Osteocyte (in vitro differentiated cells): ENCODE measurements at regions not wholly inside any gene's neighbourhood (a gene's known extent, or its start where the extent isn't known, plus 50 kb on each side); places are given as distances from the start of the nearest gene placed in this dataset.

ENCODE experiments used
- DNase-seq: peaks from one replicate; pipeline ENCODE4 v3.0.0; 2021; ENCODE audit warnings: mixed read lengths; ENCODE audit not compliant: unreplicated experiment; ENCODE audit errors: extremely low spot score
- H3K27ac Mint-ChIP-seq: one replicate; pipeline ENCODE4 v1.8.0; 2021; ENCODE audit warnings: mild to moderate bottlenecking, mixed read lengths; ENCODE audit not compliant: unreplicated experiment
- H3K27me3 Mint-ChIP-seq: one replicate; pipeline ENCODE4 v1.8.0; 2021; ENCODE audit warnings: mixed read lengths; ENCODE audit not compliant: unreplicated experiment
- H3K36me3 Mint-ChIP-seq: one replicate; pipeline ENCODE4 v1.8.0; 2021; ENCODE audit warnings: mixed read lengths; ENCODE audit not compliant: unreplicated experiment
- H3K4me1 Mint-ChIP-seq: one replicate; pipeline ENCODE4 v1.8.0; 2021; ENCODE audit warnings: mixed read lengths; ENCODE audit not compliant: unreplicated experiment
- H3K4me3 Mint-ChIP-seq: one replicate; pipeline ENCODE4 v1.8.0; 2021; ENCODE audit warnings: mild to moderate bottlenecking, moderate library complexity, mixed read lengths; ENCODE audit not compliant: unreplicated experiment
- H3K9me3 Mint-ChIP-seq: one replicate; pipeline ENCODE4 v1.8.0; 2021; ENCODE audit warnings: mixed read lengths; ENCODE audit not compliant: unreplicated experiment
- CTCF ChIP-seq: fragments of 200-600 bp; sonication (generic); IDR thresholded peaks from 2 replicates; pipeline ENCODE4 v1.5.0; 2021; ENCODE audit warnings: antibody characterized with exemption, mild to moderate bottlenecking, moderate library complexity

DNA sequence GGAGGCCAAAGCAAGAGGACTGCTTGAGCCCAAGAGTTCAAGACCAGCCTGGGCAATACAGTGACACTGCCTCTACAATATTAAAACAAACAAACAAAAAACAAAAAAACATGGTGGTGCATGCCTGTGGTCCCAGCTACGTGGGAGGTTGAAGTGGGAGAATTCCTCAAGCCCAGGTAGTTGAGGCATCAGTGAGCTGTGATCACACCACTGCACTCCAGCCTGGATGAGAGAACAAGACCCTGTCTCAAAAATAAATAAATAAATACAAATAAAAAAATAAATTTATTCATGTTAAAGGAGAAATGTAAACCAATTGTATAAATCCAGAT is 200.6 kb downstream of the BCHE start:
- no peaks in the 10 kb centered on the region for H3K27me3 Mint-ChIP-seq
- H3K4me3 Mint-ChIP-seq: no peak overlapping the region
- no peak for DNase-seq
- no peaks in the 10 kb centered on the region for H3K36me3 Mint-ChIP-seq
- H3K4me1 Mint-ChIP-seq: peaks cover 6% of the 10 kb centered on the region
- no peak for TF ChIP-seq CTCF
- peaks cover 4% of the 10 kb centered on the region for H3K9me3 Mint-ChIP-seq
- H3K27ac Mint-ChIP-seq: no peak overlapping the region

DNA sequence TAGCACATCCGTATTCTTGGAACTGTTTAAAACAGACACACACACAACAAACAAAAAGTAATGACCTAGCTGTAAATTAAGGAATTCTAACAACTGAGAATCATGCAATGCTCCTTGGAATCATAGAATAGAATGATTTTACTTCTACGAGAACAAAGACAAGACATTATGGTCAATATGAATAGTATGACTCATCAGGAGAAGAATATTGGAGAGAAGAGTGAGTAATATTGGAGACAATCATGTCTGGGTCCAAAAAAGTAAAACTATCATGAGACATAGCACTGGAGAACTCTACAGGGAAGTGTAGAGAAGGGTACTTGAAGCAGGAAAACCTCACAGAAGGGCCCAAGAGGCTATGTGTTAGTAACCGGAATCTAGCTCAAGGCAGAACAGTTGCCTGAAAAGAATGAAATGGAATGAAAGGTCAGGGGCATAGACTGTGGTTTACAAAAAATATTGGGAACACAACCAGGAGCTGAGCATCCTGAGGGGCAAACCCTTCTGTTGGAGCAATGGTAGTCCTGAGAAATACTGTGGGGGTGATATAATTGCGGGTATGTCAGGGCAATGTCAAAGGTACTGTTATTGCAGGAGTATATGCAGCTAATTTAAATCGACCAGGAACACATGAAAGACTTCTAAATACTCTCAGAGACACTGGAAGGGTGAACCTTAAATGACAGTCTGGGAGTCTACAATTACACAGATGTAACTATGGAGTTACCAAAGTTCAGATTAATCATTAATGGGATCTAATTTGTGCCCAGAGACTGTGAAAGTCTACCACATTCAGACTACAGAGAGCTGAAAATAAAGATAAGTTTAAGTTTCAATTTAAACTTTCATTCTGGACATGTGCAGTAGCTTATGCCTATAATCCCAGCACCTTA is 201.2 kb downstream of the BCHE start:
- H3K27ac Mint-ChIP-seq: no peak overlapping the region
- peaks cover 4% of the 10 kb centered on the region for H3K9me3 Mint-ChIP-seq
- DNase-seq: no peak
- no peak for TF ChIP-seq CTCF
- no peak overlapping the region for H3K4me3 Mint-ChIP-seq
- H3K36me3 Mint-ChIP-seq: no peaks in the 10 kb centered on the region
- H3K27me3 Mint-ChIP-seq: no peaks in the 10 kb centered on the region
- H3K4me1 Mint-ChIP-seq: peaks cover 6% of the 10 kb centered on the region

DNA sequence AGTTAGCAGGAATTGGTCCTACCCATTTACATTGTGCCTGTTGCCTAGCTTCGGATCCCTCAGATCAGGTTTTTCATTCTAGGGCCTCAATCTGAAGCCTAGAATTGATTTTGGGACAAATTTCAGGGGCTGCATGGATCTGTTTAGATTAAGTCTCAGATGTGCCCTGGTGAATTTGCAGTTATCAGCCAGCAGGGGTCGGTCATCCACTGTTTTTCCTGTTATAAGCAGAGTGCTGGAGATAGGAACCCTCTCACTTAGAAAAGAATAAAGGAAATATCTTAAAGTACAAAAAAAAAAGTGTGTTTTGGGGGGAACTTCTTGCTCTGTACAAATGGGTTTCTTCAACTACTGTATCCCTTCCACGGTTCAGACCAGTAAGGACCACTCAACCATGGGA is 212.5 kb downstream of the BCHE start:
- Mint-ChIP-seq H3K27ac (no peak overlapping the region), H3K4me1 (peaks cover 2% of the 10 kb centered on the region), H3K27me3 (no peaks in the 10 kb centered on the region), H3K36me3 (no peaks in the 10 kb centered on the region), H3K9me3 (peaks cover 4% of the 10 kb centered on the region), H3K4me3 (no peak overlapping the region)
- TF ChIP-seq CTCF: peak; percentile 46
- no peak for DNase-seq

GRCh38 chr3:165622356-165622755 is 214.9 kb downstream of the BCHE start:
- H3K36me3 Mint-ChIP-seq: no peaks in the 10 kb centered on the region
- H3K4me1 Mint-ChIP-seq: peaks cover 2% of the 10 kb centered on the region
- no peak for DNase-seq
- TF ChIP-seq CTCF: no peak
- no peaks in the 10 kb centered on the region for H3K9me3 Mint-ChIP-seq
- H3K27me3 Mint-ChIP-seq: peaks cover 10% of the 10 kb centered on the region
- H3K27ac Mint-ChIP-seq: no peak overlapping the region
- no peak overlapping the region for H3K4me3 Mint-ChIP-seq

DNA sequence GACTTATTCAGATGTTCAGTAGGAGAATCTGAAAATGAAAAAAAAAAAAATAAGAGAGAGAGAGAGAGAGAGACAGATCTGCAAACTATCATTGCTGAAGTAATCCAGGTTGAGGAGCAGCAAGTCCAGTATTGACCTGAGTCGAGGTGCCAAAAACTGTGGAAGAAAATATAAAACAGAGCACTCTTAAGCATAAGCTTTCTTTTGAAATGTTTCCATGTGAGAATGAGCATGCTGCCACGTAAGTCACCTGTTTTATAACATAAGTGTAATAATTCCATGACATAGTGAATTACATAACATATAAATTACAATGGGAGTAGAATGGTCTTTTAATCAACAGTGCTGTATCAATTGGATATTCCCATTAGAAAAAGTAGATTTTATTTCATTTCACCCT is 218.2 kb downstream of the BCHE start:
- Mint-ChIP-seq H3K4me1 (no peaks in the 10 kb centered on the region), H3K4me3 (no peak overlapping the region), H3K36me3 (no peaks in the 10 kb centered on the region), H3K27ac (no peak overlapping the region), H3K27me3 (peaks cover 15% of the 10 kb centered on the region), H3K9me3 (no peaks in the 10 kb centered on the region)
- DNase-seq: no peak
- TF ChIP-seq CTCF: no peak
